Neuronal stem cell (in vitro differentiated cells): ENCODE measurements at regions not wholly inside any gene's neighbourhood (a gene's known extent, or its start where the extent isn't known, plus 50 kb on each side); places are given as distances from the start of the nearest gene placed in this dataset.
"Not testable (repeated sequence)": the region's sequence is repeated elsewhere in the genome, so short reads cannot be mapped to it uniquely, and the experiment has no call there.

Source experiments
- DNase-seq: peaks from one replicate; pipeline ENCODE4 v3.0.0-alpha.2; 2013; ENCODE audit warnings: low spot score
- H2AFZ ChIP-seq: one replicate; pipeline ENCODE4 v1.6.1; 2013; ENCODE audit warnings: mild to moderate bottlenecking, low read length, inconsistent platforms
- H2AK5ac ChIP-seq: 2 replicates; pipeline ENCODE4 v1.6.1; 2013; ENCODE audit warnings: low read depth, mild to moderate bottlenecking, inconsistent platforms, low read length, moderate library complexity, mixed read lengths
- H2BK120ac ChIP-seq: 2 replicates; pipeline ENCODE4 v1.6.1; 2013; ENCODE audit warnings: low read depth, mild to moderate bottlenecking, inconsistent platforms, low read length, moderate library complexity, mixed read lengths
- H2BK12ac ChIP-seq: one replicate; pipeline ENCODE4 v1.6.1; 2013; ENCODE audit warnings: low read length, inconsistent platforms
- H2BK15ac ChIP-seq: 2 replicates; pipeline ENCODE4 v1.6.1; 2013; ENCODE audit warnings: mild to moderate bottlenecking, low read length, inconsistent platforms, mixed read lengths
- H2BK5ac ChIP-seq: one replicate; pipeline ENCODE4 v1.6.1; 2013; ENCODE audit warnings: inconsistent platforms, mild to moderate bottlenecking, low read length, moderate library complexity
- H3K14ac ChIP-seq: one replicate; pipeline ENCODE4 v1.6.1; 2013; ENCODE audit warnings: low read length, inconsistent platforms
- H3K18ac ChIP-seq: 2 replicates; pipeline ENCODE4 v1.6.1; 2013; ENCODE audit warnings: low read length, inconsistent platforms
- H3K23ac ChIP-seq: 2 replicates; pipeline ENCODE4 v1.6.1; 2013; ENCODE audit warnings: low read depth, mild to moderate bottlenecking, mixed read lengths, low read length, inconsistent platforms; ENCODE audit not compliant: poor library complexity
- H3K27ac ChIP-seq: replicated peaks from 3 replicates; pipeline ENCODE4 v1.5.1; 2013; ENCODE audit warnings: low read length, inconsistent platforms
- H3K27me3 ChIP-seq, 3 experiments: 2 replicates each; pipeline ENCODE4 v1.6.1; 2013; ENCODE audit warnings: low read length in 3 of 3, mild to moderate bottlenecking in 2 of 3, inconsistent platforms in 1 of 3, low read depth in 1 of 3, mixed read lengths in 1 of 3, moderate library complexity in 1 of 3; ENCODE audit not compliant: control insufficient read depth in 3 of 3, insufficient read depth in 3 of 3
- H3K36me3 ChIP-seq, 2 donors: replicated peaks in 1 of 2; 2 replicates each; pipeline ENCODE4 v1.6.1; 2013; ENCODE audit warnings: low read length in 2 of 2; ENCODE audit not compliant: control insufficient read depth in 2 of 2, insufficient read depth in 2 of 2
- H3K4ac ChIP-seq: 2 replicates; pipeline ENCODE4 v1.6.1; 2013; ENCODE audit warnings: inconsistent platforms, mild to moderate bottlenecking, low read length, moderate library complexity
- H3K4me1 ChIP-seq, 2 donors: 1 replicate in 1 of 2; 2 replicates in 1 of 2; pipeline ENCODE4 v1.6.1; 2013; ENCODE audit warnings: low read length in 2 of 2, low read depth in 1 of 2; ENCODE audit not compliant: control insufficient read depth in 2 of 2, insufficient read depth in 1 of 2
- H3K4me2 ChIP-seq: one replicate; pipeline ENCODE4 v1.6.1; 2013; ENCODE audit warnings: mild to moderate bottlenecking, low read length, inconsistent platforms; ENCODE audit not compliant: insufficient read depth, poor library complexity, severe bottlenecking
- H3K4me3 ChIP-seq, 2 donors: 2 replicates each; pipeline ENCODE4 v1.5.1; 2013; ENCODE audit warnings: low read length in 2 of 2, mild to moderate bottlenecking in 2 of 2, inconsistent platforms in 1 of 2, moderate library complexity in 1 of 2
- H3K79me1 ChIP-seq: one replicate; pipeline ENCODE4 v1.6.1; 2013; ENCODE audit warnings: low read depth, mild to moderate bottlenecking, inconsistent platforms, low read length, moderate library complexity
- H3K9ac ChIP-seq: one replicate; pipeline ENCODE4 v1.6.1; 2013; ENCODE audit warnings: mild to moderate bottlenecking, low read depth, low read length, inconsistent platforms; ENCODE audit not compliant: poor library complexity
- H3K9me3 ChIP-seq, 2 donors: replicated peaks in 1 of 2; 2 replicates each; pipeline versions ENCODE3 to v1.6.1; 2013; ENCODE audit warnings: low read length in 2 of 2, mild to moderate bottlenecking in 2 of 2, inconsistent platforms in 1 of 2, low read depth in 1 of 2, mixed read lengths in 1 of 2, moderate library complexity in 1 of 2; ENCODE audit not compliant: control insufficient read depth in 2 of 2, insufficient read depth in 1 of 2
- H4K8ac ChIP-seq: one replicate; pipeline ENCODE4 v1.6.1; 2013; ENCODE audit warnings: low read depth, mild to moderate bottlenecking, inconsistent platforms, low read length, moderate library complexity
- H4K91ac ChIP-seq: one replicate; pipeline ENCODE4 v1.6.1; 2013; ENCODE audit warnings: low read length, low read depth, mild to moderate bottlenecking, inconsistent platforms; ENCODE audit not compliant: poor library complexity
- WGBS, 2 donors: extraction: QIAGEN DNeasy Blood & Tissue Kit; methylation state at CpG; one replicate each; pipeline ENCODE4 v1.1.7; 2013; ENCODE audit warnings: missing lambda C conversion rate in 2 of 2, mixed read lengths in 1 of 2; ENCODE audit not compliant: insufficient read length in 2 of 2, insufficient replicate concordance in 1 of 2; ENCODE audit errors: extremely low coverage in 2 of 2; 5-methylcytosine and 5-hydroxymethylcytosine counted together

DNA sequence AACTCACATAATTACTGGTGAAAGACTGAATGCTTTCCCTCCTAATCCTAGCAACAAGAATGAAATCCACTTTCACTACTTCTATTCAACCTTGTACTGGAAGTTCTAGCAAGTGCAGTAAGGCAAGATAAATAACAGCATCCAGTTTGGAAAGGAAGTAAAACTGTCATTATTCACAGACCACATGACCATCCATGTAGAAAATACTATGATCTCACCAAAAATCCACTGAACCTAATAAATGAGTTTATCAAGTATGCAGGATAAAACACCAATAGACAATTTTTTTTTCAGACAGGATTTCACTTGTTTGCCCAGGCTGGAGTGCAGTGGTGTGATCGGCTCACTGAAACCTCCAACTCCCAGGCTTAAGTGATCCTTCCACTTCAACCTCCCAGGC, 117.7 kb downstream of the TMEM167A start:
- H2AK5ac ChIP-seq: no peak overlapping the region
- H3K4me1 ChIP-seq: peaks cover 0 to 3% of the 10 kb centered on the region in 2 donors
- H2BK120ac ChIP-seq: no peak overlapping the region
- H2BK15ac ChIP-seq: no peak overlapping the region
- H3K4me2 ChIP-seq: no peak overlapping the region
- H3K36me3 ChIP-seq: no peaks in the 10 kb centered on the region
- peaks cover 0 to 3% of the 10 kb centered on the region in 2 donors for H3K9me3 ChIP-seq
- no peak overlapping the region for H3K4ac ChIP-seq
- no peak overlapping the region for H3K9ac ChIP-seq
- no peak overlapping the region for H2BK5ac ChIP-seq
- no peak overlapping the region for H3K27ac ChIP-seq
- no peaks in the 10 kb centered on the region for H3K27me3 ChIP-seq
- no peaks in the 10 kb centered on the region for H3K79me1 ChIP-seq
- H3K14ac ChIP-seq: no peak overlapping the region
- no peak overlapping the region for H3K18ac ChIP-seq
- H3K4me3 ChIP-seq: no peak overlapping the region
- DNase-seq: no peak
- H2BK12ac ChIP-seq: no peak overlapping the region
- H2AFZ ChIP-seq: no peak overlapping the region
- no CpG with 5 or more reads among the region's 1 CpG for WGBS, 2 donors
- no peak overlapping the region for H3K23ac ChIP-seq
- no peak overlapping the region for H4K8ac ChIP-seq
- no peak overlapping the region for H4K91ac ChIP-seq

- H3K79me1 ChIP-seq: no peaks in the 10 kb centered on the region
- H2BK12ac ChIP-seq: no peak overlapping the region
- H2AK5ac ChIP-seq: no peak overlapping the region
- no peak overlapping the region for H3K18ac ChIP-seq
- H3K23ac ChIP-seq: no peak overlapping the region
- no peak overlapping the region for H3K4ac ChIP-seq
- no peak overlapping the region for H4K8ac ChIP-seq
- H2AFZ ChIP-seq: no peak overlapping the region
- no peak overlapping the region for H4K91ac ChIP-seq
- H3K4me1 ChIP-seq: no peaks in the 10 kb centered on the region
- no peaks in the 10 kb centered on the region for H3K36me3 ChIP-seq
- H2BK15ac ChIP-seq: no peak overlapping the region
- H3K27me3 ChIP-seq: no peaks in the 10 kb centered on the region
- no peak overlapping the region for H3K9ac ChIP-seq
- H2BK5ac ChIP-seq: no peak overlapping the region
- H3K9me3 ChIP-seq: peaks cover 0 to 3% of the 10 kb centered on the region in 2 donors
- no peak overlapping the region for H3K14ac ChIP-seq
- DNase-seq: no peak
- no peak overlapping the region for H3K4me3 ChIP-seq
- H3K27ac ChIP-seq: no peak overlapping the region
- H3K4me2 ChIP-seq: no peak overlapping the region
- no peak overlapping the region for H2BK120ac ChIP-seq
Measured at GRCh38 chr5:82956600-82956999, 120.6 kb downstream of the TMEM167A start.

GRCh38 chr5:82952326-82952725, 124.9 kb downstream of the TMEM167A start:
- Histone ChIP-seq H3K23ac (no peak overlapping the region), H3K27me3 (no peaks in the 10 kb centered on the region), H3K4me1 (no peaks in the 10 kb centered on the region), H2AFZ (peak overlapping the region; percentile 42), H2BK120ac (no peak overlapping the region), H3K4ac (no peak overlapping the region), H3K18ac (no peak overlapping the region), H3K14ac (no peak overlapping the region), H2BK12ac (no peak overlapping the region), H3K9ac (no peak overlapping the region), H4K91ac (no peak overlapping the region), H3K27ac (no peak overlapping the region), H3K79me1 (no peaks in the 10 kb centered on the region), H2BK15ac (no peak overlapping the region), H3K4me2 (no peak overlapping the region), H2AK5ac (no peak overlapping the region), H3K9me3 (peaks cover 0 to 3% of the 10 kb centered on the region in 2 donors), H3K4me3 (no peak overlapping the region), H2BK5ac (no peak overlapping the region), H4K8ac (no peak overlapping the region), H3K36me3 (no peaks in the 10 kb centered on the region)
- WGBS, 2 donors: no CpG with 5 or more reads among the region's 1 CpG
- DNase-seq: no peak

DNA sequence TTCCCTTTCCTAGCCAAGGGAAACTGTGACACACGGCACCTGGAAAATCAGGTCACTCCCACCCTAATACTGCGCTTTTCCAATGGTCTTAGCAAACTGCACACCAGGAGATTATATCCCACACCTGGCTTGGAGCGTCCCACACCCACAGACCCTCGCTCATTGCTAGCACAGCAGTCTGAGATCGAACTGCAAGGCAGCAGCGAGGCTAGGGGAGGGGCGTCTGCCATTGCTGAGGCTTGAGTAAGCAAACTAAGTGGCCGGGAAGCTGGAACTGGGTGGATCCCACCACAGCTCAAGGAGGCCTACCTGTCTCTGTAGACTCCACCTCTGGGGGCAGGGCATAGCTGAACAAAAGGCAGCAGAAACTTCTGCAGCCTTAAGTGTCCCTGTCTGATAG, 132.9 kb downstream of the TMEM167A start:
- not testable (repeated sequence) for H3K23ac ChIP-seq, H2BK12ac ChIP-seq, H4K8ac ChIP-seq, H4K91ac ChIP-seq, DNase-seq, H3K4me1 ChIP-seq, H2AFZ ChIP-seq, H3K4me2 ChIP-seq, H3K9me3 ChIP-seq, H3K36me3 ChIP-seq, H2BK5ac ChIP-seq, H3K27me3 ChIP-seq, H3K14ac ChIP-seq, H3K9ac ChIP-seq, H2AK5ac ChIP-seq, H3K4me3 ChIP-seq, H3K27ac ChIP-seq, H3K4ac ChIP-seq, H2BK120ac ChIP-seq, H3K79me1 ChIP-seq, H2BK15ac ChIP-seq, H3K18ac ChIP-seq
- WGBS, 2 donors: no CpG with 5 or more reads among the region's 8 CpGs
